ENCODE measurements at regions not wholly inside any gene's neighbourhood (a gene's known extent, or its start where the extent isn't known, plus 50 kb on each side); places are given as distances from the start of the nearest gene placed in this dataset.

- DNase-seq (ENCODE audit: low read depth) = no peak
Measured at GRCh38 chr14:42629553-42629952, 1022.9 kb downstream of the LRFN5 start.

- DNase-seq (ENCODE audit: low read depth) = no peak
Measured at GRCh38 chr14:42628602-42629001, 1021.9 kb downstream of the LRFN5 start.

- no peak for DNase-seq (ENCODE audit: low read depth)
Measured at GRCh38 chr14:42626986-42627385, 1020.3 kb downstream of the LRFN5 start.

GRCh38 chr14:42624980-42625761 is 1018.5 kb downstream of the LRFN5 start:
- no peak for DNase-seq (ENCODE audit: low read depth)

GRCh38 chr14:42617005-42617404 is 1010.3 kb downstream of the LRFN5 start:
- DNase-seq (ENCODE audit: low read depth) = no peak

GRCh38 chr14:42606839-42607238 is 1000.2 kb downstream of the LRFN5 start:
- DNase-seq (ENCODE audit: low read depth) = no peak

GRCh38 chr14:42602336-42602845 is 995.7 kb downstream of the LRFN5 start:
- no peak for DNase-seq (ENCODE audit: low read depth)

- no peak for DNase-seq (ENCODE audit: low read depth)
Measured at GRCh38 chr14:42572032-42572431, 965.4 kb downstream of the LRFN5 start.

- DNase-seq (ENCODE audit: low read depth) = no peak
Measured at GRCh38 chr14:42569227-42569626, 962.6 kb downstream of the LRFN5 start.

- no peak for DNase-seq (ENCODE audit: low read depth)
Measured at GRCh38 chr14:42565556-42565955, 958.9 kb downstream of the LRFN5 start.

GRCh38 chr14:42563313-42563712 is 956.6 kb downstream of the LRFN5 start:
- DNase-seq (ENCODE audit: low read depth) = no peak

- no peak for DNase-seq (ENCODE audit: low read depth)
Measured at GRCh38 chr14:42556551-42556950, 949.9 kb downstream of the LRFN5 start.

GRCh38 chr14:42555365-42555764 is 948.7 kb downstream of the LRFN5 start:
- DNase-seq (ENCODE audit: low read depth) = no peak

GRCh38 chr14:42554091-42554490 is 947.4 kb downstream of the LRFN5 start:
- no peak for DNase-seq (ENCODE audit: low read depth)

GRCh38 chr14:42550310-42550709 is 943.6 kb downstream of the LRFN5 start:
- no peak for DNase-seq (ENCODE audit: low read depth)

GRCh38 chr14:42548349-42548748 is 941.7 kb downstream of the LRFN5 start:
- no peak for DNase-seq (ENCODE audit: low read depth)

- no peak for DNase-seq (ENCODE audit: low read depth)
Measured at GRCh38 chr14:42545636-42546035, 939.0 kb downstream of the LRFN5 start.

GRCh38 chr14:42541535-42542001 is 934.9 kb downstream of the LRFN5 start:
- DNase-seq (ENCODE audit: low read depth) = peak; percentile 51

GRCh38 chr14:42535397-42535796 is 928.7 kb downstream of the LRFN5 start:
- DNase-seq (ENCODE audit: low read depth) = peak; percentile 48

GRCh38 chr14:42533476-42533875 is 926.8 kb downstream of the LRFN5 start:
- DNase-seq (ENCODE audit: low read depth) = no peak

- DNase-seq (ENCODE audit: low read depth) = no peak
Measured at GRCh38 chr14:42532194-42532593, 925.5 kb downstream of the LRFN5 start.

GRCh38 chr14:42527141-42527540 is 920.5 kb downstream of the LRFN5 start:
- DNase-seq (ENCODE audit: low read depth) = no peak

GRCh38 chr14:42523666-42524065 is 917.0 kb downstream of the LRFN5 start:
- DNase-seq (ENCODE audit: low read depth) = peak; percentile 5
